GM18951 (cell line): ENCODE measurements at regions not wholly inside any gene's neighbourhood (a gene's known extent, or its start where the extent isn't known, plus 50 kb on each side); places are given as distances from the start of the nearest gene placed in this dataset.

Source experiments
- POLR2A ChIP-seq: IDR thresholded peaks from 4 replicates; pipeline ENCODE4 v1.6.1; 2011; ENCODE audit warnings: mild to moderate bottlenecking; ENCODE audit not compliant: insufficient read length, insufficient read depth; ENCODE audit errors: extremely low read depth
- in situ Hi-C: fragments of 300-500 bp; cut with MboI; formaldehyde crosslinking; loops from one replicate; pipeline ENCODE4 v1.12.0; 2022; ENCODE audit warnings: low sequenced_read_pairs, mixed read lengths, inconsistent platforms; ENCODE audit not compliant: unreplicated experiment

DNA sequence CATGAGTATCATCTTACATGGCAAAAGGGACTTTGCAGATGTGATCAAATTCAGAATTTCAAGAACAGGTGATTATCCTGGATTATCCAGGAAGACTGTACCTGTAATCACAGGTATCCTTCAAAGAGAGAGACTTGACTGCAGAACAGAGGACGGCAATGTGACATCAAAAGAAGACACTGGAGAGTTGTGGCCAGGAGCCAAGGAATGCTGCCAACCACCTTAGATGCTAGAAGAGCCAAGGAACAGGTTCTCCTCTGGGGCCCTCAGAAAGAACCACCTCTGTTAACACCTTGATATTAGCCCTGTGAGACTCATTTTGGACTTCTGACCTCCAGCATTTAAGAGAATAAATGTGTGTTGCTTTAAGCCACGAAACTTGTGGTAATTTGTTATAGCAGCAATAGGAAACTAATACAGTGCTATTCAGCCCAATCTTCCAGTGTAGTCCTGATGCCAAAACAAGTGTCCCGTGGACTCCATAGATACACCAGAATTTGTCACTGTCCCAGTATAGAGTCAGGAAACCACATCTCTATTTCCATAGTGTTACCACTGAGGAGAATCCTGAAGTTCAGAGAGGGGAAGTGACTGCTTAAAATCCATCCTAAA lies 330.6 kb upstream of the TLE3 start:
- in situ Hi-C loops: no loop called here

GRCh38 chr15:70427167-70428120 lies 329.7 kb upstream of the TLE3 start:
- no peak for TF ChIP-seq POLR2A

More for the DNA sequence above, 330.6 kb upstream of the TLE3 start:
- TF ChIP-seq POLR2A: no peak

DNA sequence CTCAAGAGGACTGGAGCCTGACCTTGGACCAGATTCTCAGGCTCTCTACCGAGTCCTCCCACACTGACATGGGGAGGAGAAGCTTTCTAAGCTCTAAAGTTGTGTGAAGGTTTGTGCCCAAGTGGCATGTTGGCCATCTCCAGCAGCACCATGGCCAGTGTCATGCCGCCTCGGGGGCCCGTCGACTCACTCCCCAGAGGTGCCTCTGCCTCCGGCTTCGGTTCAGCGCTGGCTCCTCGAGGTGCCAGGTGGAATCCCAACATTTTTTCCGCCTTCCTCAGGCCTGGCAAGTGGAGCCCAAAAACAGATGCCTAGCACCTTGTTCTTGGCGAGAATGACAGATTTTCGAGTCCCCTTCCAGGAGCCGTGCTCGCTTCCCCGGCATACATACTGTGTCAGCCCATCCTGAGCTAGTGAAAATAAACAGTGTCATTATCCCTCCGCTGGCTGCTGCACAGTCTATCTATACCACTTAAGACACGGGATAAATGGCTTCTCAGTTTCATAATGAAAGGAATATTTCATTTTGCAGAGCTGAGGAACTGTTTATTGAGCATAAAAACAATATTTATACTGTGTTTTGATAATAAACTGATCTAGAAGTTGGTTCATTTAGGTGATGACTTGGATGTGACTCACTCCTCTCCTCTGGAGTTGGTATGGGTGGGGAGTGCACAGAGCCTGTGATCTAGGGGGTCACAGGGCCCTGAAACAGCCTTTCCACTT lies 328.5 kb upstream of the TLE3 start:
- in situ Hi-C loops: no loop called here
- no peak for TF ChIP-seq POLR2A

More at GRCh38 chr15:70427167-70428120, 329.7 kb upstream of the TLE3 start:
- in situ Hi-C loops: no loop called here

GRCh38 chr15:70424937-70425411 lies 327.3 kb upstream of the TLE3 start:
- no peak for TF ChIP-seq POLR2A
- in situ Hi-C loops: no loop called here

- TF ChIP-seq POLR2A: no peak
- in situ Hi-C loops: no loop called here
Measured at GRCh38 chr15:70423267-70423666, 325.6 kb upstream of the TLE3 start.

DNA sequence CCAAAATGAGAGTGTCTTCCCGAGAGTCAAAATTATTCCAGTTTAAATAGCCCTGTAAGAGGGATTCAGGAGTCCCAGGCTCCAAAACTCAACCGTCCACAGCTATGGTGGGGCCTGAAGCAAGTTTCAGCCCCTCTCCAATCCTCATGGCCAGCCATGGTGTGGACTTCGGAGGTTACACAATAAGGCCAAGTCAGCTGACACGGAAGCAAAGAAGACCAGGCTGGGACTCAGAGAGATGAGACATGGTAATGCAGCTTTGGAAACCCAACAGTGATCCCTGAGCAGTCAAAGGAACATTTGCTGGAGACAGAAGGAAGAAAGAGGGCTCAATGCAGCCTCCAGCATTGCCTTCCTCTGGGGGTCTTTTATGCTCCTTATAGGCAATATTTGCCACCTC lies 324.6 kb upstream of the TLE3 start:
- TF ChIP-seq POLR2A: no peak
- in situ Hi-C loops: no loop called here

DNA sequence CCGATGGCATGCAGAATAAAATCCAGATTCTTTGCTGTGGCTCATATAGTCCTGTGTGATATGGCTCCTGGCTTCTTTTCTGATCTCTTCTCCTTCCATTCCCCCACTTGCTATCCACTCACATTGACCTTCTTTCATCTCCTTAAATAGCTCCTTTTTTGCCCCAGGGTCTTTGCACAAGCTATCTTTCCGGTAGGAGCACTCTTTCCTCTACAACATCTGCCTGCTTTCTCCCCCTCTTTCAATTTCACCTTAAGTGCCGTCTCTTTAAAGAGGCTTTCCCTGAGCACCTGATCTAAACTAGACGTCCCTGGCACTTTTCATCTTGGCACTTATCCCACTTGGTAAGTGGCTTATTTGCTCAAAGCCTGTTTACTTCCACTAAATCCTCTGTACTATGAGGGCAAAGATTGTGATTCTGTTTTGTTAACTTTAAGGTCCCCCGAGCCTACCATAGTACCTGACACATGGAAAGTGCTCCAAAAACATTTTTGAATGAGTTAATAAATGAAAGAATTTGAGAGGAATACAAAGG lies 323.3 kb upstream of the TLE3 start:
- in situ Hi-C loops: no loop called here
- no peak for TF ChIP-seq POLR2A

DNA sequence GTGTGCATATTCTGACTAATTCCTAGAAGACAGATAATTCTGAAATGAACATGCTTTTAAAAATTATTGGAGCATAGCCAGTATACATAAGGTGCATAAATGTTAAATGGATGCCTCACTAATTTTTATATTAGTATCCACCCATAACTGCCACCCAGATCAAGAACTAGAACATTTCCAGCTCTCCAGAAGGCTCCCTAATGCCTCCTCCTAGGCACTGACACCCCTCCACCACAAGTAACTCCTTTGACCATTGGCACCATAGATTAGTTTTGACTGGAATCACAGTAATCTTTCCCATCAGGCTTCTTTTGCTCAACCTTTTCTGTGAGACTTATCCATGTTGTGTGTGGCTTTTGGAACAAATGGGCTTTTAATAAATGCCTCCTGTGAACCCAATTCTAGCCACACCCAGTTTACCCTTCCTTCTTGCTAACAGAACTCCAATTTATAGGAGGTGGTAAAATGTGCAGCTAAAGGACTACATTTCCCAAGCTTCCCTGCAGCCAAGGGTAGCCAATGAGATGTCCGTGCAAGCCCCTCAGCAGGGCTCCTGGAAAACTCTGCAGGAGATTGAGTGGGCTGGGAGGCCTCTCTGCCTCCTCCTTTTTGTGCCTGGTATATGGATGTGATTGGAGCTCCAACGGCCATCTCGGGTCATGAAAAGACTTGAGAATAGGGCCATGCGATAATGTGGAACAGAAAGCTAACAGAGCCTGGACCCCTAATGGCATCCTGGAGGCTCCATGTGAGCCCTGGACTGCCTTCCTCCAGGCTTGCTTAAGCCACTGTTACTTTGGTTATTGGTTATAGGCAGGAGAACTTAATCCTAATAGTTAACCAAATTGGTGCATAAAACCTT lies 322.6 kb upstream of the TLE3 start:
- in situ Hi-C loops: no loop called here
- no peak for TF ChIP-seq POLR2A

DNA sequence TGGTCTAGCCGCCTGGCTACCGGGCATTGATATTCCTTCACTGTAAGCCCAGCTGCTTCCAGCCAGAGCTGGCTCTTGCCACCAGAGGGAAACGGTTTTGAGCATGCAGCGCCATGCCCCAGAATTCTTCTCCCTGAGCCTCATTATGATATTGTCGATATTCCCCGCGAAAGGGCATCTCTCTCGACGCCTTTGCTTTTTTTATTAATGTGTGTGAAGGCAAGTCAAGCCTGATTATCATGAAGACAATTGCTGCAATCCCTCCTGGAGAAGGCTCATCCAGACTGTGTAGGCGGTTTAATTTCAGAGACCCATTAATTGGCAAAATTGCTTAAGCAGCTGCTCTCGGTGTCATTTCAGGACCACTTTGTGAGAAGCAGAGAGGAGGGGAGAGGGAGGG lies 321.2 kb upstream of the TLE3 start:
- in situ Hi-C loops: no loop called here
- no peak for TF ChIP-seq POLR2A

- in situ Hi-C loops: no loop called here
- no peak for TF ChIP-seq POLR2A
Measured at GRCh38 chr15:70417535-70417934, 319.8 kb upstream of the TLE3 start.

- TF ChIP-seq POLR2A: no peak
- in situ Hi-C loops: no loop called here
Measured at GRCh38 chr15:70416829-70417228, 319.1 kb upstream of the TLE3 start.

GRCh38 chr15:70415398-70415797 lies 317.7 kb upstream of the TLE3 start:
- no peak for TF ChIP-seq POLR2A
- in situ Hi-C loops: no loop called here
